GM10266 (cell line): ENCODE measurements at regions not wholly inside any gene's neighbourhood (a gene's known extent, or its start where the extent isn't known, plus 50 kb on each side); places are given as distances from the start of the nearest gene placed in this dataset.
"Not testable (repeated sequence)": the region's sequence is repeated elsewhere in the genome, so short reads cannot be mapped to it uniquely, and the experiment has no call there.

Experiments used
- DNase-seq: peaks from one replicate; pipeline ENCODE4 v3.0.0; 2012; ENCODE audit errors: extremely low spot score
- CTCF ChIP-seq: IDR thresholded peaks from 2 replicates; pipeline ENCODE4 v1.5.1; 2012; ENCODE audit warnings: mild to moderate bottlenecking, low read depth; ENCODE audit not compliant: control insufficient read depth, insufficient read depth; ENCODE audit errors: missing control alignments

GRCh38 chr1:94769551-94769950 lies 50.6 kb upstream of the SLC44A3 start:
- no peak for TF ChIP-seq CTCF
- no peak for DNase-seq

- TF ChIP-seq CTCF: no peak
- DNase-seq: no peak
These were observed 52.1 kb upstream of the SLC44A3 start for GRCh38 chr1:94768036-94768435.

DNA sequence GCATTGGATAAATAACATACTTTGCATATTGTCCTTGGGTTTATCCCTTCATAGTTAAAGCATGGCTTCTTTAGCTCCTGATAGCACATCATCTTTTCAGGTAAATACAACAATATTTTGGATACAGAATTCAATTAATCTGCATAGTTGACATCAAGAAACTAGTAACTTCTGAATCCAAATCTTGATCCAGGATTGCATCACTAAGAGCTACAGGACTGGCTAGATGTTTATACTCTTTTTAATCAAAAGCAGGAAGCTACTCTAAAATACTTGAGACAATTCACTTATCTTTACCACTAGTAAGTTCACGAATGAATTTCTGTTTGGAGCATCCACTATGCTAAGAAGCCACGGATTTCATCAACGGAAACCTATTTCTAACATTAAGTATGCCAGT lies 54.2 kb upstream of the SLC44A3 start:
- TF ChIP-seq CTCF: no peak
- no peak for DNase-seq

- no peak for DNase-seq
- no peak for TF ChIP-seq CTCF
These were observed 61.0 kb upstream of the SLC44A3 start for GRCh38 chr1:94759188-94759587.

GRCh38 chr1:94757931-94758330 lies 62.2 kb upstream of the SLC44A3 start:
- no peak for TF ChIP-seq CTCF
- DNase-seq: no peak

DNA sequence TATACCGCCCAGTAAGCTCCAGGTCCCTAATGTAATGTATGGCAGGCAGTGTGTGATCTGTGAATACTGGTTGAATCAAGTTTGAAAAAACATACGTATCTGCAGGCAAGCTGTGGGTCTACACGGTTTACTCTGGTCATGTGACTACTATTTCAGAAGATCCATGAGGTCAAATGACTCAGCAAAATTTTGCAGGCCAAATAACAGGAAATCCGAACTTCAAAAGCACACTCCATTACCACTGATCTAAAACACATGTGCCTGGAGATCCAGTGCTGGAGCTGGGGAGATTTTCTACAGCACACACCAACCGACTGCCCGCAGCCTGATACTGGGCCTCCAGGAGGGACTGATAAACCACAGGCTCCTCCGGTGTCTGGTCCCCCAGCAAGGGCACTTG lies 64.5 kb upstream of the SLC44A3 start:
- DNase-seq: no peak
- no peak for TF ChIP-seq CTCF

DNA sequence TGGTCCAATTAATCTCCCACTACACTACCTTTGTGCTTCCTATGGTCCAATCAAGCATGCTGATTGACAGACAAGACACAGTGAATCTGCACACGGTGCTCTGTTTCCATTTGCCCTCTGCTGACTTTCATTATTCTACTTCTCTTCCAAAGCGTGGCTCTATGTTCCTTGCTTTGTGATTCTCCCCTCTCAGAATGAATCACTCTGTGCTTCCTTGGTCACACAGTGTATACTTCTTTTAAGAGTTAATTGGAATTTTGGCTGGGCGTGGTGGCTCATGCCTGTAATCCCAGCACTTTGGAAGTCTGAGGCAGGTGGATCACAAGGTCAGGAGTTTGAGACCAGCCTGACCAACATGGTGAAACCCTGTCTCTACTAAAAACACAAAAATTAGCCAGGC lies 65.1 kb upstream of the SLC44A3 start:
- not testable (repeated sequence) for DNase-seq

DNA sequence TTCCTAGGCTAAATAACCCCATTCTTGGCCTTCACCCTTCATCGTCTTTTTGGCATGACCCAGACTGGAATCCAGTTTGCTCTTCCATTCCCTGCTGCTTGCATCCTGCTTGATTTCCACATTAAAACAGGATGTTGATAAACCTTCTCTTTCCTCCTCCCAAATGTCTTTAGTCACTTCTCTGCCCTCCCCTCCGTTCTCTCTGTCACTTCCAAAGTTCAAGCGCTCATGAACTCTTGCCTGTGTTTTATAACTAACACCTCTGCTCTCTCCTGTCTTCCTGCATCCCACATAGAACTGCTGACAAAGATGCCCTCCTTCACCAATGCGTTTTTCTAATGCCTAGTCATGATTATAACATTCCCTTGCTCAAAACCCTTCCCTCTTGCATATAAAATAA lies 65.6 kb upstream of the SLC44A3 start:
- DNase-seq: no peak
- TF ChIP-seq CTCF: no peak
